ENCODE measurements at regions not wholly inside any gene's neighbourhood (a gene's known extent, or its start where the extent isn't known, plus 50 kb on each side); places are given as distances from the start of the nearest gene placed in this dataset.
"Not testable (repeated sequence)": the region's sequence is repeated elsewhere in the genome, so short reads cannot be mapped to it uniquely, and the experiment has no call there.

DNA sequence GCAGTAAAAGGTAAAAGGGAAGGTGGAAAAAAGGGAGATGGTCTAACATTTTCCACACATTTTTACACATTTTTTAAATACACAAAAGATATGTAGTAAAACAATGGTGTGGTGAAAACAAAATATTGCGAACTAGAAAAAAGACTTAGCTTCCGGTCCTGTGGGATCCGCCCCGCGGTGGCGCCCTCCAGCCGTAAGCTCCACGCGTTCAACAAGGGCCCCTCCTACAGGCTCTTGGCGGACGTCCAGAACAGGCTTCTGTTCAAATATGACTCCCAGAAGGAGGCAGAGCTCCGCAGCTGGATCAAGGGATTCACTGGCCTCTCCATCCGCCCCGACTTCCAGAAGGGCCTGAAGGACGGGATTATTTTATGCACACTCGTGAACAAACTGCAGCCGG is 134.1 kb upstream of the TEKT4 start:
- H2AFZ ChIP-seq (ENCODE audit: low read length); POLR2A ChIA-PET; H3K27ac ChIP-seq (ENCODE audit: low read depth, low read length, poor library complexity, severe bottlenecking); H3K4me1 ChIP-seq (ENCODE audit: insufficient read depth, low read length, poor library complexity, severe bottlenecking); CTCF ChIA-PET (ENCODE audit: unreplicated experiment); BruUV-seq (replicated peaks); H3K79me2 ChIP-seq (ENCODE audit: insufficient read depth, low read depth, low read length); intact Hi-C loops (cut with micrococcal nuclease; ENCODE audit: unreplicated experiment); H3K9me2 ChIP-seq (ENCODE audit: insufficient read depth, low read length); DNase-seq (ENCODE audit: low spot score); H3K36me3 ChIP-seq (ENCODE audit: insufficient read depth, low read length); H3K4me3 ChIP-seq (ENCODE audit: low read depth, low read length, poor library complexity, severe bottlenecking); H3K9me3 ChIP-seq (ENCODE audit: low read length); H3K4me2 ChIP-seq (ENCODE audit: low read length); H4K20me1 ChIP-seq (ENCODE audit: insufficient read depth, low read length): not testable (repeated sequence)

DNA sequence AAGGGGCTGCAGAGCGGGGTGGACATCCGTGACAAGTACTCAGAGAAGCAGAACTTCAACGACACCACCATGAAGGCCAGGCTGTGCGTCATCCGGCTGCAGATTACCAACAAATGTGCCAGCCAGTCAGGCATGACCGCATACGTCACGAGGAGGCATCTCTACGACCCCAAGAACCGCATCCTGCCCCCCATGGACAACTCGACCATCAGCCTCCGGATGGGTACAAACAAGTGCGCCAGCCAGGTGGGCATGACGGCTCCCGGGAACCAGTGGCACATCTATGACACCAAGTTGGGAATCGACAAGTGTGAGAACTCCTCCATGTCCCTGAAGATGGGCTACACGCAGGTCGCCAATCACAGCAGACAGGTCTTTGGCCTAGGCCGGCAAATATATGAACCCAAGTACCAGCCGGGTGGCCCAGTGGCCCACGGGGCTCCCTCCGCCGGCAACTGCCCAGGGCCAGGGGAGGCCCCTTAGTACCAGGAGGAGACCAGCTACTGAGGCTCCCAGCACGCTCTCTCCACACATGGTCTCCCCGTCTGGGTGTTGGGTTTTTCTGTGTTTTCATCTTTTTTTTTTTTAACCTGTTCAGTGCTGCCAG is 133.4 kb upstream of the TEKT4 start:
- not testable (repeated sequence) for H3K36me3 ChIP-seq (ENCODE audit: insufficient read depth, low read length); BruUV-seq (replicated peaks)

DNA sequence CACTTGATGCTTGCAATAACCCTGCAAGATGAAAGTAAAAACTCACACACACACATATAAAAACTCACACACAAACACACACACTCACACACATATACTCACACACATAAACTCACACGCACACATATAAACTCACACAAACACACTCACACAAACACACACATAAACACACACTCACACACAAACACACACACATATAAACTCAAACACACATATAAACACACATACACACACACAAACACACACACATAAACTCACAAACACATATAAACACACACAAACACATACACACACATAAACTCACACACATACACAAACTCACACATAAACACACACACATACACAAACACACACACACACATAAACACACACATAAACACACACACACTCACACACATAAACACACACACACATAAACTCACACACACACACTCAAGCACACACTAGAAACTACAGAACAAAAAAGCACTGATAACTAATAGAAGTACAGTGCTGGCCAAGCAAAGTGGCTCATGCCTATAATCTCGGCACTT is 117.7 kb upstream of the TEKT4 start:
- Histone ChIP-seq H3K9me3 (ENCODE audit: low read length) (no peaks in the 10 kb centered on the region), H3K4me3 (ENCODE audit: low read depth, low read length, poor library complexity, severe bottlenecking) (no peak overlapping the region), H3K27ac (ENCODE audit: low read depth, low read length, poor library complexity, severe bottlenecking) (no peak overlapping the region), H3K36me3 (ENCODE audit: insufficient read depth, low read length) (no peaks in the 10 kb centered on the region), H3K79me2 (ENCODE audit: insufficient read depth, low read depth, low read length) (no peaks in the 10 kb centered on the region), H4K20me1 (ENCODE audit: insufficient read depth, low read length) (no peaks in the 10 kb centered on the region), H2AFZ (ENCODE audit: low read length) (no peak overlapping the region), H3K9me2 (ENCODE audit: insufficient read depth, low read length) (no peaks in the 10 kb centered on the region), H3K4me1 (ENCODE audit: insufficient read depth, low read length, poor library complexity, severe bottlenecking) (no peaks in the 10 kb centered on the region), H3K4me2 (ENCODE audit: low read length) (no peak overlapping the region)
- POLR2A ChIA-PET = no interaction called here
- TF ChIP-seq EZH2phosphoT487 (IDR thresholded peaks at IDR 0.05; ENCODE audit: borderline replicate concordance, low read depth, low read length) = no peak
- TF ChIP-seq, protein P1, sequence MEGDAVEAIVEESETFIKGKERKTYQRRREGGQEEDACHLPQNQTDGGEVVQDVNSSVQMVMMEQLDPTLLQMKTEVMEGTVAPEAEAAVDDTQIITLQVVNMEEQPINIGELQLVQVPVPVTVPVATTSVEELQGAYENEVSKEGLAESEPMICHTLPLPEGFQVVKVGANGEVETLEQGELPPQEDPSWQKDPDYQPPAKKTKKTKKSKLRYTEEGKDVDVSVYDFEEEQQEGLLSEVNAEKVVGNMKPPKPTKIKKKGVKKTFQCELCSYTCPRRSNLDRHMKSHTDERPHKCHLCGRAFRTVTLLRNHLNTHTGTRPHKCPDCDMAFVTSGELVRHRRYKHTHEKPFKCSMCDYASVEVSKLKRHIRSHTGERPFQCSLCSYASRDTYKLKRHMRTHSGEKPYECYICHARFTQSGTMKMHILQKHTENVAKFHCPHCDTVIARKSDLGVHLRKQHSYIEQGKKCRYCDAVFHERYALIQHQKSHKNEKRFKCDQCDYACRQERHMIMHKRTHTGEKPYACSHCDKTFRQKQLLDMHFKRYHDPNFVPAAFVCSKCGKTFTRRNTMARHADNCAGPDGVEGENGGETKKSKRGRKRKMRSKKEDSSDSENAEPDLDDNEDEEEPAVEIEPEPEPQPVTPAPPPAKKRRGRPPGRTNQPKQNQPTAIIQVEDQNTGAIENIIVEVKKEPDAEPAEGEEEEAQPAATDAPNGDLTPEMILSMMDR (conservative IDR thresholded peaks at IDR 0.05; ENCODE audit: low read length) = no peak
- intact Hi-C loops (cut with micrococcal nuclease; ENCODE audit: unreplicated experiment) = no loop called here
- no TSS peak for BruUV-seq (replicated peaks)
- CTCF ChIA-PET (ENCODE audit: unreplicated experiment) = no interaction called here
- DNase-seq (ENCODE audit: low spot score) = no peak

More for the DNA sequence above, 133.4 kb upstream of the TEKT4 start:
- DNase-seq (ENCODE audit: low spot score); H4K20me1 ChIP-seq (ENCODE audit: insufficient read depth, low read length); H3K9me2 ChIP-seq (ENCODE audit: insufficient read depth, low read length); CTCF ChIA-PET (ENCODE audit: unreplicated experiment); H3K79me2 ChIP-seq (ENCODE audit: insufficient read depth, low read depth, low read length); H3K4me2 ChIP-seq (ENCODE audit: low read length); POLR2A ChIA-PET; H3K9me3 ChIP-seq (ENCODE audit: low read length); H2AFZ ChIP-seq (ENCODE audit: low read length); H3K4me3 ChIP-seq (ENCODE audit: low read depth, low read length, poor library complexity, severe bottlenecking); H3K27ac ChIP-seq (ENCODE audit: low read depth, low read length, poor library complexity, severe bottlenecking); intact Hi-C loops (cut with micrococcal nuclease; ENCODE audit: unreplicated experiment); H3K4me1 ChIP-seq (ENCODE audit: insufficient read depth, low read length, poor library complexity, severe bottlenecking): not testable (repeated sequence)

DNA sequence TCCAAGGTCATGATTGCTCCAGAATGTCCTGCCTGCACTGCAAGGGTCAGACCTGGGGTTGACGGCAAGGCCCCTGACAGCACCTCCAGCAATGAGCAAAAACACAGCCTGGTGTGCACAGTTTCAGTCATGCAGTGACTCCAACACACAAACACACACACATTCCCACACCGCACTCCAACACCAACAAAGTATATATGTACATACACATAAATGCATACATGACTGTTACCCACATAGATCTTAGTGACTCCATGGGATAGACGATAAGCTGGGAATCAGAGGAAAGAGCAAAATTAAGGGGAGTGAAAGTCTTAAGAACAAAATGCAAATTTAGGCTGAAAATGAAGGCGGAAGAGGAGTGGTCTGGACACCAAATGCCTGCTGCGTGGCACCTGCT is 112.7 kb upstream of the TEKT4 start:
- Histone ChIP-seq H3K9me2 (ENCODE audit: insufficient read depth, low read length) (no peaks in the 10 kb centered on the region), H2AFZ (ENCODE audit: low read length) (no peak overlapping the region), H4K20me1 (ENCODE audit: insufficient read depth, low read length) (no peaks in the 10 kb centered on the region), H3K36me3 (ENCODE audit: insufficient read depth, low read length) (no peaks in the 10 kb centered on the region), H3K4me2 (ENCODE audit: low read length) (no peak overlapping the region), H3K4me3 (ENCODE audit: low read depth, low read length, poor library complexity, severe bottlenecking) (no peak overlapping the region), H3K4me1 (ENCODE audit: insufficient read depth, low read length, poor library complexity, severe bottlenecking) (no peaks in the 10 kb centered on the region), H3K9me3 (ENCODE audit: low read length) (no peaks in the 10 kb centered on the region), H3K79me2 (ENCODE audit: insufficient read depth, low read depth, low read length) (no peaks in the 10 kb centered on the region), H3K27ac (ENCODE audit: low read depth, low read length, poor library complexity, severe bottlenecking) (no peak overlapping the region)
- intact Hi-C loops (cut with micrococcal nuclease; ENCODE audit: unreplicated experiment) = no loop called here
- DNase-seq (ENCODE audit: low spot score) = no peak
- ChIA-PET POLR2A (no interaction called here), CTCF (ENCODE audit: unreplicated experiment) (no interaction called here)
- no TSS peak for BruUV-seq (replicated peaks)
- TF ChIP-seq, protein P1 (conservative IDR thresholded peaks at IDR 0.05; ENCODE audit: low read length) = no peak
- no peak for TF ChIP-seq EZH2phosphoT487 (IDR thresholded peaks at IDR 0.05; ENCODE audit: borderline replicate concordance, low read depth, low read length)
